DND-41 (cell line): ENCODE measurements at regions not wholly inside any gene's neighbourhood (a gene's known extent, or its start where the extent isn't known, plus 50 kb on each side); places are given as distances from the start of the nearest gene placed in this dataset.

Source experiments
- EZH2 ChIP-seq: IDR thresholded peaks from 3 replicates; pipeline ENCODE4 v1.6.1; 2012; ENCODE audit warnings: borderline replicate concordance, low read depth, mild to moderate bottlenecking, moderate library complexity, low read length, inconsistent platforms; ENCODE audit not compliant: severe bottlenecking
- TF ChIP-seq, protein P1 (sequence below): IDR thresholded peaks from 2 replicates; pipeline ENCODE4 v1.5.1; 2012; ENCODE audit warnings: borderline replicate concordance, low read length, moderate library complexity, mild to moderate bottlenecking; ENCODE audit not compliant: poor library complexity, severe bottlenecking; ENCODE audit errors: extremely low read depth

DNA sequence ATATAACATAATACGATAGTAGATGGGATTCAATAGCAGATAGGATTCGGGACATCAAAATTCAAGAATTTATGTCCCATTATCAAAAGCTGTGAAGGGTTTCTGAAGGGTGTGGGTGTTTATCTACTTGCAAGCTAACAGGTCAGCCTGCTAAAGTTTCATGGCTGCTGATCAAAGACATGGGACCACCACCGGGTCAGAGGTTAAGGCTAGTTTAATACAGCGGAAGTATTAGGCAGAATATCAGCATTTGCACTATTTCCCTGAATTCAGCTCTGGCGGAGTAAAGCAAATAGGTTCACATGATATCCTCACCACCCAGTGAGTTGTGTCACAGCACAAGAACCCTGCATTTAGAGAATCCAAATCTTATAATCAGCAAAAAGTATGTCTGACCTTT is 82.5 kb downstream of the DSEL start:
- TF ChIP-seq, protein P1, sequence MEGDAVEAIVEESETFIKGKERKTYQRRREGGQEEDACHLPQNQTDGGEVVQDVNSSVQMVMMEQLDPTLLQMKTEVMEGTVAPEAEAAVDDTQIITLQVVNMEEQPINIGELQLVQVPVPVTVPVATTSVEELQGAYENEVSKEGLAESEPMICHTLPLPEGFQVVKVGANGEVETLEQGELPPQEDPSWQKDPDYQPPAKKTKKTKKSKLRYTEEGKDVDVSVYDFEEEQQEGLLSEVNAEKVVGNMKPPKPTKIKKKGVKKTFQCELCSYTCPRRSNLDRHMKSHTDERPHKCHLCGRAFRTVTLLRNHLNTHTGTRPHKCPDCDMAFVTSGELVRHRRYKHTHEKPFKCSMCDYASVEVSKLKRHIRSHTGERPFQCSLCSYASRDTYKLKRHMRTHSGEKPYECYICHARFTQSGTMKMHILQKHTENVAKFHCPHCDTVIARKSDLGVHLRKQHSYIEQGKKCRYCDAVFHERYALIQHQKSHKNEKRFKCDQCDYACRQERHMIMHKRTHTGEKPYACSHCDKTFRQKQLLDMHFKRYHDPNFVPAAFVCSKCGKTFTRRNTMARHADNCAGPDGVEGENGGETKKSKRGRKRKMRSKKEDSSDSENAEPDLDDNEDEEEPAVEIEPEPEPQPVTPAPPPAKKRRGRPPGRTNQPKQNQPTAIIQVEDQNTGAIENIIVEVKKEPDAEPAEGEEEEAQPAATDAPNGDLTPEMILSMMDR: no peak
- no peak for TF ChIP-seq EZH2
